Mesodermal cell (in vitro differentiated cells): ENCODE measurements at regions not wholly inside any gene's neighbourhood (a gene's known extent, or its start where the extent isn't known, plus 50 kb on each side); places are given as distances from the start of the nearest gene placed in this dataset.

Experiments
- H3K27ac ChIP-seq: 2 replicates; pipeline ENCODE4 v1.7.0; 2013; ENCODE audit warnings: mild to moderate bottlenecking, low read depth, low read length, moderate library complexity; ENCODE audit not compliant: severe bottlenecking
- H3K36me3 ChIP-seq: 2 replicates; pipeline ENCODE4 v1.7.1; 2013; ENCODE audit warnings: mild to moderate bottlenecking, low read length, moderate library complexity; ENCODE audit not compliant: control insufficient read depth, insufficient read depth
- H3K4me1 ChIP-seq: one replicate; pipeline ENCODE4 v1.7.1; 2013; ENCODE audit warnings: mild to moderate bottlenecking, low read length; ENCODE audit not compliant: insufficient read depth, control insufficient read depth, poor library complexity, severe bottlenecking
- H3K4me3 ChIP-seq: 2 replicates; pipeline ENCODE4 v1.7.0; 2013; ENCODE audit warnings: low read length, control low read depth, mild to moderate bottlenecking; ENCODE audit not compliant: insufficient read depth, poor library complexity, severe bottlenecking; ENCODE audit errors: extremely low read depth
- H3K9me3 ChIP-seq: 2 replicates; pipeline ENCODE4 v1.7.1; 2013; ENCODE audit warnings: mild to moderate bottlenecking, low read length, moderate library complexity; ENCODE audit not compliant: control insufficient read depth
- WGBS, 2 experiments: methylation state at CpG; one replicate each; pipeline ENCODE4 v1.1.5; 2013; ENCODE audit warnings: missing lambda C conversion rate in 2 of 2; ENCODE audit not compliant: insufficient coverage in 2 of 2; 5-methylcytosine and 5-hydroxymethylcytosine counted together

DNA sequence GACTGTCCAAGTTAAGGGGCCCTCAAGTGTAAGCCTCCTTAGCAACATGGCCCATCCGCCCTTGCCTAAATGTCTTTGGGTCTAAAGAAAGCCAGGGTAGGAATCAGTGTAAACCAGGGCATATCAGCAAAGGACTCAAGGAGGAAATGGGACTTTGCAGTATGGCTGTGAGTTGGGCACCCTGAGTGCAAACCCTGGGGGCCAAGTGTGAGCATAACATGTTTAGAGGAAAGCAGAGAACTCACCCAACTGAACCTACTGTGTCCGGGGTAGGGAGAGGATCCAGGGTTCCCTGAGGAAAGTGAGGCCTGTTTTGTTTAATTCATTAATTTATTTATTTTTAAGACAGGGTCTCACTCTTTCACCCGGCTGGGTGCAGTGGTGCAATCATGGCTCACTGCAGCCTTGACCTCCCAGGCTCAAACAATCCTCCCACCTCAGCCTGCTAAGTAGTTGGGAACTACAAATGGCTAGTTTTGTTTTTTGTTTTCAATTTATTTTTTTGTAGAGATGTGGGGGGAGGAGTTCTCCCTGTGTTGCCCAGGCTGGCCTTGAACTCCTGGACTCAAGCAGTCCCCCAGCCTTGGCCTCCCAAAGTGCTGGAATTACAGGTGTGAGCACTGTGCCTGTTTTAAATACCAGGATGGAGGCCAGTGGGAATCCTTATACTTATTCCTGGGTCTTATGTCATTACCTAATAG, 51.0 kb upstream of the ACTR3 start:
- 100% methylated on average over 1 to 2 of the region's 3 CpGs for WGBS, 2 experiments
- Histone ChIP-seq H3K9me3 (no peaks in the 10 kb centered on the region), H3K4me1 (peaks cover 5% of the 10 kb centered on the region), H3K36me3 (no peaks in the 10 kb centered on the region), H3K27ac (no peak overlapping the region), H3K4me3 (no peak overlapping the region)

DNA sequence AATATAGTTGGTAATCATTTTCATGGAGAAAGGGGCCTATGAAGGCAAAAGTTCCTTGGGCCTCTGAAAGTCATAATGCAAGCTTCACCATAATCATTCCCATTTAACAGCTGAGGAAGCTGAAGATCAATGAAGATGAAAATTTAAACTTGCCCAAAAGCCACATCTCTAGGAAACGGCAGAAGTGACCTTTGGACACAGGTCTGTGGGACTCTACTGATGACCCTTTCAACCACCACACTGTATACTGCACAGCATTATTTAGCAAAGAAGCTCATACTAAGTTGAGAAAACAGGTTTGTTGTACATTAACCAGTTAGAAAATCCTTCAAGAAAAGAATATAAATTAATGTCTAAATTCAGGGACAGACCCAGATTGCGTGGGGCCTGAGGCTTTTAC, 51.6 kb upstream of the ACTR3 start:
- Histone ChIP-seq H3K9me3 (no peaks in the 10 kb centered on the region), H3K36me3 (no peaks in the 10 kb centered on the region), H3K4me3 (no peak overlapping the region), H3K4me1 (peaks cover 5% of the 10 kb centered on the region), H3K27ac (no peak overlapping the region)
- 80 to 100% methylated on average over 1 of the region's 2 CpGs for WGBS, 2 experiments

DNA sequence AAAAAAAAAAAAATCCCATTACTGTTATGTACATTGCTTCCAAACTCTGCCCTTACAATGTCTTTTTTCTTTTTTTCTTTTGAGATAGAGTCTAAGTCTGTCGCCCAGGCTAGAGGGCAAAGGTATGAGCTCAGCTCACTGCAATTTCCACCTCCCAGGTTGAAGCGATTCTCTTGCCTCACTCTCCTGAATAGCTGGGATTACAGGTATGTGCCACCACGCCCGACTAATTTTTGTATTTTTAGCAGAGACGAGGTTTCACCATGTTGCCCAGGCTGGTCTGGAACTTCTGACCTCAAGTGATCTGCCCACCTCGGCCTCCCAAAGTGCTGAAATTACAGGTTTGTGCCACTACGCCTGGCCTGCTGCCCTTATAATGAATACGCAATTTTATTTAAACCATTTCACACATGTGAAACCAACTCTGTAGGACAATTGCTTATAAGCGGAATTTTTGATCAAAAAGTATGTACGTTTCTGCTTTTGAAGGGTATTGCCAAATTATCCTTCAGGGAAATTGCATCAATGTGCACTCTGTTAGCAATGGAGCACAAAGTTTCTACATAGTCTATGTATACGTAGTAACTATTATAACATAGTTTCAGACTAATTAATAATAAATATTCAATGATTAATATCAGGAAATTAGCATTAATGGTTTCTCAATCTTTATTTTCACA, 55.7 kb upstream of the ACTR3 start:
- Histone ChIP-seq H3K9me3 (no peaks in the 10 kb centered on the region), H3K27ac (no peak overlapping the region), H3K4me3 (no peak overlapping the region), H3K36me3 (no peaks in the 10 kb centered on the region), H3K4me1 (no peaks in the 10 kb centered on the region)
- 86 to 91% methylated on average over 9 to 10 of the region's 11 CpGs for WGBS, 2 experiments

DNA sequence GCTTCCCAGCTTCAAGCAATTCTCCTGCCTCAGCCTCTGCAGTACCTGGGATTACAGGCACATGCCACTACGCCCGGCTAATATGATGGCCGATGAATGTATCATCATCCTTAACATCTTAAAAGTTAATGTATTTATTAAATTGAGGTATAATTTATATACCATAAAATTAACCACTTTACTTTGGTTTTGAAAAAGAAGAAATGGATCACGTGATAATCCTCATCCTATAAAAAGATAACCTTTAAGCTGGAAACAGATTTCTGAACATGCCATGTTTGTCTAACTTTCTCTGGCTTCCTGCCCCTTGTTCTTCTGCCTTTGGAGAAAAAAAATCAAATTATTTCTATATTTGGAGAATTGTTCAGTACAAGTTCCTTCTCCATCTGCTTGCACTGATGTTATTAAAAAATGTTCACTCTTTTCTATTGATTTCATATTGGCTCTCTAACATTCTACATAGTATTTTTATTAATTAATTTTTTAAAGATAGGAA, 57.0 kb upstream of the ACTR3 start:
- Histone ChIP-seq H3K36me3 (no peaks in the 10 kb centered on the region), H3K4me3 (no peak overlapping the region), H3K27ac (no peak overlapping the region), H3K4me1 (no peaks in the 10 kb centered on the region), H3K9me3 (no peaks in the 10 kb centered on the region)
- no CpG with 5 or more reads among the region's 4 CpGs for WGBS, 2 experiments

DNA sequence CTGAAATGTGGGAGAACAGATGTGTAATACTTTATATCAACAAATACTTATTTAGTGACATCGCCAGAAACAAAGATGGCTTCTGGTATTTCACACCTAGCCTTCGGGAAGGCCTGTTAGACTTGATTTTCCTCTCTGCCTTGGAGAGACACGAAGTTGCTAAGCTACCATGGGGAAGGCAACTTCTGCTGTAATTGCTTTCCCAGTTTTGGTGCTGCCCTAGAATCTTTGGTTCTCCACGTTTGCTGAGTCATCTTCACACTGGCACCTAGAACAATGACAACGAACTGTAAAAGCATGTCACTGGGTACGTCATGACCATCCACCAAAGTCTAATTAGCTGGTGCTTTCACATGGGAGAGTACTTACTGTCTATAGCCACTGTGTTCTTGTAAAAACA, 58.7 kb upstream of the ACTR3 start:
- Histone ChIP-seq H3K4me3 (no peak overlapping the region), H3K9me3 (no peaks in the 10 kb centered on the region), H3K36me3 (no peaks in the 10 kb centered on the region), H3K27ac (no peak overlapping the region), H3K4me1 (no peaks in the 10 kb centered on the region)
- 83 to 84% methylated on average over 5 to 6 of the region's 6 CpGs for WGBS, 2 experiments

DNA sequence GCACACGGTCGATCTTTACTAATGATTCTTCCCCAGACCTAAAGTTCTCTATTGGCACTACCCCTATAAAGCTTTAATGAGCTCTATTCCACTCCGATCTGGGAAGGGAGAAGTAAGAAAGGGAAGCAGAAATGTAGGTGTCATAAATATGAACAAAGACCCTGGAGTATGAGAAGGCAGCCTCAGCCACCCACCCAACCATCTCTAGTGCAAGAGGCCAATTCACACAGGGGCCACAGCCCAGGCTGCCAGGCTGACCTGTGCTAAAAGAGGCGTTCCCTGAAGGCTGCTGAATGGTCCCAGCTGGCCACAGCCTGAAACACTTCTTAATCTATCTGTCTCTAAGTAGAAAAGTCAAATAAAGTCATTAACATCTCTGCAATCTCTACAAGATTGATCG, 60.1 kb upstream of the ACTR3 start:
- no peaks in the 10 kb centered on the region for H3K9me3 ChIP-seq
- H3K4me1 ChIP-seq = no peaks in the 10 kb centered on the region
- H3K4me3 ChIP-seq = no peak overlapping the region
- 88 to 100% methylated on average over 1 of the region's 5 CpGs for WGBS, 2 experiments
- H3K36me3 ChIP-seq = no peaks in the 10 kb centered on the region
- H3K27ac ChIP-seq = no peak overlapping the region

DNA sequence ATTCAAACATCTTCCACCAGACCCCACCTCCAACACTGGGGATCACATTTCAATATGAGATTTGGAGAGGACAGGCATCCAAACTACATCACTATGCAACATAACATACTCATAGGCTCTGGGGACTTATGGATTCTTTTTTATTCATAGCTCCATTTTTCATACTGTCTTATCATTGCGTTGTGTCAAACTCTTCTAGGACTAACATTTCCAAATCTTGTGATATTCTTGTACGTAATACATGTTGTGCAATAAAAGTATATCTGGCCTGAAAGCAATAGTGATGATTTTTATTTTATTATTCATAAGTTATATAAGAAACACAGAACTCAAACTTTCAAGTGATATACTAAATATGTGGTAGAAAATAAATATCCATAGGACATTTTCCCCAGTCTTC, 60.6 kb upstream of the ACTR3 start:
- WGBS, 2 experiments = no CpG with 5 or more reads among the region's 2 CpGs
- no peaks in the 10 kb centered on the region for H3K36me3 ChIP-seq
- H3K9me3 ChIP-seq = no peaks in the 10 kb centered on the region
- H3K4me3 ChIP-seq = no peak overlapping the region
- no peak overlapping the region for H3K27ac ChIP-seq
- H3K4me1 ChIP-seq = no peaks in the 10 kb centered on the region

DNA sequence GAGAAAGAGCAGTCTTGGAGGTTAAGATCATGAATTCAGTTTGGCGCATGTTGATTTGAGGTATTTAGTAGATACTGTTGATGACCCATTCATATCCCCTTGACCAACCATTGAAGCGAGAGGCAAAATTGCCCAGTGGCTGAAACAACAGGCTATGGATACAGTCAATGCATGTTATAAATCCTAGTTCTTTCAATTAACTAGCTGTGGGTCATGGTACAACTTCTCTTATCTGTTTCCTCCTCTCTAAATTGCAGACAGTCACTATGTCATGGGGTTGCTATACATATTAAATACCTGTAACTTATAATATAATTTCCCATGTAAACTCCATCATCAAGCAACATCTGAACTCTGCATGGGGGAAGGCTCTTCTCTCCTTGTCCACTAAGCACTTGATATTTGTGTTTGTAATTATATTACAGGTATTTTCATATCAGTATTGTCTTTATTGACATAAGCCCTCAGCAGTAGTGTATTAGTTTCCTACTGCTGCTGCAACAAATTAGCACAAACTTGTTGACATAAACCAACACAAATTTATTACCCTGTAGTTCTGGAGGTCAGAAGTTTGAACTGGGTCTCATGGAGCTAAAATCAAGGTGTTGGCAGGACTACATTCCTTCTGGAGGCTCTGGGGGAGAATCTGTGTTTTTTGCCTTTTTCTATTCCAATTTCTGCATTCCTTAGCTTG, 61.7 kb upstream of the ACTR3 start:
- H3K27ac ChIP-seq = no peak overlapping the region
- 80 to 83% methylated on average over 1 of the region's 2 CpGs for WGBS, 2 experiments
- no peaks in the 10 kb centered on the region for H3K4me1 ChIP-seq
- no peaks in the 10 kb centered on the region for H3K9me3 ChIP-seq
- H3K4me3 ChIP-seq = no peak overlapping the region
- no peaks in the 10 kb centered on the region for H3K36me3 ChIP-seq

DNA sequence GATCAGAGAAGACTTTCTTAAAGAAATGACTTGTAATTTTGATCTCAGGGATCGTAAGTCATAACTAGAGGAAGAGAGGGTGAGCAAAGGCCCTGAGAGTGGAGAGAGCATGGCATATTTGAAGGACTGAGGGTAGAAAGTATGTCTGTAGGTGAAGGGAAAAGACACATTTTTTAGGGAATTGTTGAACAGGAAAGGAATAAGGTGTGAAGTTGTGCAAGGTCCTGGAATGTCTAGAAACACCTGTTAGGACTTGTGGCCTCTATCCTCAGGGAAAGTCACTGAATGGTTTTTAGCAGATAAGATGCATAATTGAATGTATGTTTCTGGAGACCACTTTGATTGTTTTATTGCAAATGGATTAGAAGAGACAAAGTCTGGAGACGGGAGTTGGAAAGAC, 62.5 kb upstream of the ACTR3 start:
- WGBS, 2 experiments = 93 to 94% methylated on average over 2 of the region's 2 CpGs
- H3K4me3 ChIP-seq = no peak overlapping the region

DNA sequence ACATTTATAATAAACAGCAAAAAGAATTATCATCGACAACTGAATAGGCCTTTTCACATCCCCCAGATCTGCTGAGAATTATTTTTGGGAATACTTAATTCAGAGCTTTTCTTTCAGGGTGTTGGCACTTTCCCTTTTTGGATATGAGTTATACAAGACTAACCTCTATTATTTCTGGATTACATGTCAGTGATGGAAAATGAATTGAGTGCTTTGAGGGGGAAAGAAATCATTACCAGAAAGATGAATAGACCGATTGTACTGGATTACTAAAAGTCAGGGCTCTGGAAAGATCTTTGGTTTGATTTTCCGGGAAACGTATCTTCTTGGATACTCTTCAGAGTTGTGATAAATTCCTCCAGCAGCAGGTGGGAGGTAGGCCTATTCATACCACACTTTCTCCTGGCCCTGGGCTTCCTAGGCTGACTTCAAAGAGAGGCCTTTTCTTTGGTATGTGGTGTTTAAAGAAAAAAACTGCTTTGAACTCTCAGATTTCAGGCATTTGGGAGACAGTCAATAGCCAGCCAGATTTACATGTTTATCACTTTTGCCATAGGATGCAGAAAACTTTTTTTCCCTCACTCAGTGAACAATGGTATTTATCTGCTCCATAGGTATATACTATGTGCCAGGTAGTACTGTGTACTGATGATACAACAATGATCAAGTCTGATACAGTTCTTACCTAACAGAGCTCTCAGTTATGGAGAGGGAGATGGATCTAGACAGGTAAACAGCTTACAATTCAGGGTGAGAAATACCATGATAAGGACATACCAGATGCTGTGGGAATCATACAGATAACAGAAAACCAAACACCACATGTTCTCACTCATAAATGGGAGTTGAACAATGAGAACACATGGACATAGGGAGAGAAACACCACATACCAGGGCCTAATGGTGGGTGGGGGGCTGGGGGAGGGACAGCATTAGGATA, 63.3 kb upstream of the ACTR3 start:
- Histone ChIP-seq H3K4me3 (no peak overlapping the region), H3K27ac (no peak overlapping the region), H3K9me3 (no peaks in the 10 kb centered on the region), H3K36me3 (no peaks in the 10 kb centered on the region), H3K4me1 (no peaks in the 10 kb centered on the region)
- 20 to 83% methylated on average over 1 of the region's 4 CpGs for WGBS, 2 experiments

More for the DNA sequence above, 62.5 kb upstream of the ACTR3 start:
- H3K36me3 ChIP-seq = no peaks in the 10 kb centered on the region
- H3K4me1 ChIP-seq = no peaks in the 10 kb centered on the region
- no peaks in the 10 kb centered on the region for H3K9me3 ChIP-seq
- H3K27ac ChIP-seq = no peak overlapping the region
